Islet of Langerhans (tissue), 1 donor: ENCODE measurements at regions not wholly inside any gene's neighbourhood (a gene's known extent, or its start where the extent isn't known, plus 50 kb on each side); places are given as distances from the start of the nearest gene placed in this dataset.
A peak's percentile ranks its signal among the peaks of the same experiment; 100 is the strongest.
"Not testable (repeated sequence)": the region's sequence is repeated elsewhere in the genome, so short reads cannot be mapped to it uniquely, and the experiment has no call there.

Experiments
- FAIRE-seq: peaks from one replicate; lab custom pipeline; 2011; peaks lifted over from hg19 to GRCh38; lab: Jason Lieb, UNC

DNA sequence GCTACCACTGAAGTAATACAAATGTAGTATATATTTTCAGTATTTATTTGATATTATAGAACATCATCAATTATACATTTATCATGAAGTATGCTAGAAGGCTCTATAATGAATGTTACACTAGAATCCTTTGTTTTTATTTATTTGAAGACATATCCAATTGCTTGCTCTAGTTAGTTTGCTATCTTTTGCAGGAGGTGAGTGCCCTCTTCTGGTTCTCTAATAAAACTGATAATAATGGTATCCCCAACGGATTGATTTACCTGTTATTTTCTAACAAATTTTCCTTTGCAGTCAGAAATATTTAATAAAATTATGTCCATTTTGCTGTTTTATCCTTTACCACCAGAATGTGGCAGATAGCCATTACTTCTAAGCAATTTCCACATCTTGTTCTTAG, 274.3 kb upstream of the TACR3 start:
- FAIRE-seq, result peak; percentile 41

DNA sequence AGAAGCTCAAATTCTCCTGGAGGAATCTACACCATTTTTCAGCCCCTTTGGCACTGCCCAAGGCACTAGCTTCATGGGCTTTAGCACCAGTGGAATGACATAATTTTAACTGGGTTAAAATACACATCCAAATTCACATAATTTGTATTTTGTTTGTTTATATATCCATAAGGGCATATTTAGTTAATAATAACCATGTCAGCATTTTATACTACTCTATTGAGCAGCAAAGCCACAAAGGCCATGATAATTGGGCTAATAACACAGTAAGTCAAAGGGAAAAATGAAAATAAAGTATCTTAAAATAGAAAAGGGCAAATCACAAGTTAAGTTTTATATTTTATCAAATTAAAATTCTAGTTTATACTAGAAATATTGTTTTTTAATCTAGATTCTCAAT, 262.7 kb upstream of the TACR3 start:
- no peak for FAIRE-seq

DNA sequence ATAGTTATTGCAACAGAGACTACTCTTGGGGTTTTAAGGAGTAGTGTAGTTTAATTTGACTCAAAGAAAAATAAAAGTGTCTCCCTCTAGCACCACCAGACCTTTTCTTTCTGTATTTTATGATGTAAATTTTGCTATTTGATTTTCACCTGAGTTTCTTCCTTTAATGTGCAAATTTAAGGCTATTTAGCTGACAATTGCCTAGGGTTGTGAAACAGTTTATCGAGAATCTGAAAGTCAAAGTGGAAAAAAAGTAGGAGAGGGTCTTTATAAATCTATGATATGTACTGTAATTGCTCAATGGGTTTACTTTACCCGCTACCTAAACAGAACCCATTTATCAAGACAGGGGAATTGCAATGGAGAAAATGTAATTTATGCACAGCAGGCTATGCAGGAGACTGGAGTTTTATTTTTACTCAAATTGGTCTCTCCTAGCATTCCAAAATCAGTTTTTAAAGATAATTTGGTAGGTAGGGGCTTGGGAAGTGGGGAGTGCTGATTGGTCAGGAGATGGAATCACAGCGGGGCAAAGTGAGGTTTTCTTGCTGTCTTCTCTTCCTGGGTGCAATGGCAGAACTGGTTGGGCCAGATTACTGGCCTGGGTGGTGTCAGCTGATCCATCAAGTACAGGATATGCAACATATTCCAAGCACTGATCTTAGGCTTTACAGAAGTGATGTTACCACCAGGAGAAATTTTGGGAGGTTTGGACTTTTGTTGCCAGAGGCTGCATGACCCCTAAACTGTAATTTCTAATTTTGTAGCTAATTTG, 228.6 kb upstream of the TACR3 start:
- FAIRE-seq, result no peak

DNA sequence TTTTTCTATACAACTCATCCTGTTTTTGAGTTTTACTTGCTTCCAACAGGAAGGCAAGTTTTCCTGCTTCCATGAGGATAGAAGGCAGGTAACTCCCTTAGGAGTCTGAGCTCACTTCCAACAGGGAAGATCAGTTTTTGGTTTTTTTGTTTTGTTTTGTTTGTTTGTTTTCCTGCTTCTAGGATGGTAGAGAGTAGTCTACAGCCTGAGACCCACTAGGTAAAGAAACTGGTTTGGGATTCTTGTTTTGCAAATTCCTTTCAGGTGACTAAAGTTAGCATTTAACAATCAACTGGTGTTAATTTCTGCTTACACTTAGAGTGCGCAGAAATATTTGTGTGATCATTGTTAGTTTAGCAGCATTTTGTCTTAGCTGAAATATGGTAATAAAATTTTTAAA, 227.8 kb upstream of the TACR3 start:
- no peak for FAIRE-seq

DNA sequence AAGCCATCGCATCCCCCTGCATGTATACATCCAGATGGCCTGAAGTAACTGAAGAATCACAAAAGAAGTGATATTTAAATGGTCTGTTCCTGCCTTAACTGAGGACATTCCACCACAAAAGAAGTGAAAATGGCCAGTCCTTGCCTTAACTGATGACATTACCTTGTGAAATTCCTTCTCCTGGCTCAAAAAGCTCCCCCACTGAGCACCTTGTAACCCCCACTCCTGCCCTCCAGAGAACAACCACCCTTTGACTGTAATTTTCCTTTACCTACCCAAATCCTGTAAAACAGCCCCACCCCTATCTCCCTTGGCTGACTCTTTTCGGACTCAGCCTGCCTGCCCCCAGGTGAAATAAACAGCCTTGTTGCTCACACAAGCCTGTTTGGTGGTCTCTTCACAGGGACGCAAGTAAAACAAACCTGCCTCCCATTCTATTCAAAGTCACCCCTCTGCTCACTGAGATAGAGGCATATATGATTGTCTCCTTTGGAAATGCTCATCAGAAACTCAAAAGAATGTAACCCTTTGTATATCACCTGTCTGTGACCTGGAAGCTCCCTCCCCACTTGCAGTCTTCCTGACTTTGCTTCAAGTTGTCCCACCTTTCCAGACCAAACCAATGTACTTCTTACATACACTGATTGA, 227.0 kb upstream of the TACR3 start:
- FAIRE-seq, result not testable (repeated sequence)

DNA sequence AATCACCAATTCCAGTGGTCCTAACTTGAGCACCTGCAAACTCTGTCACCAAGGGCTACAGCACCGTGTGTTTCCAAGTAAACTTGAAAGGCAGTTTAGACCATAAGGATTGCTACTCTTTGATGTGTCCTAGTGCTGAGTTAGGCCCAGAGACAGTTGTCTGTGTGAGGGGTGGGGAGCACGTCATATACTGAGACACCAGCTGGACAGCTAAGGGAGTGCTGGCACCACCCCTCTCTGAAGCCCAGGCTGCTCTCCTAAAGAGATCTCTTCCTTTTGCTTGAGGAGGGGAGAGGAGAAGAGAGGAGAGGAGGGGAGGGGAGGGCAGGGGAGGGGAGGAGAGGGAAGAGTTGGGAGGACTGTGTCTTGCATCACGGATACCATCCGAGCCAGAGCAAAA, 218.7 kb upstream of the TACR3 start:
- FAIRE-seq, result no peak

DNA sequence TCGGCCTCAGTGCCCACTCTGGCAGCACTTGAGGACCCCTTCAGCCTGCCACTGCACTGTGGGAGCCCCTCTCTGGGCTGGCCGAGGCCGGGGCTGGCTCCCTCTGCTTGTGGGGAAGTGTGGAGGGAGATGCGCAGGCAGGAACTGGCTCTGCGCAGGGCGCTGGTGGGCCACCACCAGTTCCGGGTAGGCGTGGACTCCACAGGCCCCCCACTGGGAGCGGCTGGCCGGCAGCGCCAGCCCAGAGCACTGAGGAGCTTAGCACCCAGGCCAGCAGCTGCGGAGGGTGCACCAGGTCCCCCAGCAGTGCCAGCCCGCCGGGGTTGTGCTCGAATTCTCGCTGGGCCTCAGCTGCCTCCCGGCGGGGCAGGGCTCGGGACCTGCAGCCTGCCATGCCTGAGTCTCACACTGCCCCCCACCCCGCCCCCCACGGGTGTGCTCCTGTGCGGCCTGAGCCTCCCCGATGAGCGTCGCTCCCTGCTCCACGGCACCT, 216.9 kb upstream of the TACR3 start:
- FAIRE-seq, result no peak

DNA sequence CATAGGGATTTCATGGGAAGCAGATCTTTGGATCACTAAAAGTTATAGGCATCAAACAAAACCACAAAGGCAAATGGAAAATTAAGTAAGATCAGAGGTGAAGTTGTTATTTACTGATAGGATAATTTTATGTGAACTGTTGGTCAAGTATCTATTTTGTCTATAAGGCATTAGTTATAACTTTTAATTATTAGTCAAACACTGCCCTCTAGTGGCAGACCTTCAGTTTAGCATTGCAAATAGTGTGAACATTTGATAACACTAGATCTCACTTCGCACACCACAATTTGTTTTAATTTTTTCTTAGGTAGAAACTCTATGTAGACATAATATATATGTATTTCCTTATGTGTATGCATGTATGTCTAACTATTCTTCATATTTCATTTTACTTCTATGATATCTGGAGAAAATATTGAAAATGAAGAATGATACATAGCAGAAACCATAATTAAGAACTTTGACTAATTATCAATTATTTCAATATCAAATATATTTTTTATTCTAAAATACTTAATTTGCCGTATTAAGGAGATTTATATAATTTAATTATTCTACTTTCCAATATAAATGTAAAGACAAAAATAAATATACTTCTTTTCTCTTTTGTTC, 214.5 kb upstream of the TACR3 start:
- peak; percentile 99 for FAIRE-seq

DNA sequence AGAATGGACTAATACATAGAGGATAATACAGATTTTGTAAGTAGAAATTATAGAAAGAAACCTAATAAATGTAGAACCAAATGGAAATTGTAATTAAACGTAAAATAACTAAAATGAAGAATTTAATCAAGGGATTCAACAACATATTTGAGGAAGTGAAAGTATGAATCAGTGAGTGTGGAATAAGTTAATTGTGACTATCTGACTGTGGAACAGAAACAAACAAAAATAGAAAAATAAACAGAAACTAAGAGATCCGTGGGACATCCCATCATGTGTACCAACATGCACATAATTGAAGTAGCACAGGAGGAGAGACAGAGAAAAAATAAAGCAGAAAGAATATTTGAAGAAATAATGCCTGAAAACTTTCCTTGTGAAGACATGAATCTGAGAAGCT, 208.6 kb upstream of the TACR3 start:
- no peak for FAIRE-seq

DNA sequence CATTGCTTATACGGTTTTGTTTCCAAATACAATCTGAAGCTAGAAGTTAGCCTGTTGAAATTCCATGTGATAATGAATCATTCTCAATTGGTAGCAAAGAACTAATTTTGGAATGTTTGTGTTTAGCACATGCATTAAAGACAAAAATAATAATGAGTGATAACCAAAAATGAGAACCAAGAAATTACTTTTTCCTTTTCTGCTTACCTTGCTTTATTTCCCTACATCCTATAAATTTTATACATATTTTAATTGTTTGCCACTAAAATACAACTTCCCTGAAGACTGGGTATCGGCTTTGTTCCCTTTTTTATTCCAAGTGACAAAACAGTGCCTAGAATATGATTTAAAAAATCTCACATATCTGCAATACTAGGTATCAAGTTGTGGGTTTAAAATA, 203.8 kb upstream of the TACR3 start:
- FAIRE-seq, result no peak

DNA sequence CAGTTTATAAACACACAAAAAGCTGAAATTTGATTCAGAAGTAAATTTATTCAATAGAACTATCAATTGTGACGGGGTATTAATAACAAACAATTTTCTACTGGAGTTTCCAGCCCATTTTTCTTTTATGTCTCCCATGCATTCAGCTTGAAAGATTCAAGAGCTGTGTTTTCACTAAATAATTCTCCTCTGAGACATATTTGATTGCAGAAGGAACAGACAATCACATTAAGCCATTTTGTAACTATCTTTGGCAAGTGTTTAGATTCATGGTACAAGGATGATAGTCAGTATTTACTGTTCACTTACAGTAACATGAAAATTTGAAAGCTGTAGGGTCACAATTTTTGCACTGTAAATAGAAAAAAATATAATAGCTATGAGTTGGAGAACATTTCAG, 198.4 kb upstream of the TACR3 start:
- FAIRE-seq, result no peak

DNA sequence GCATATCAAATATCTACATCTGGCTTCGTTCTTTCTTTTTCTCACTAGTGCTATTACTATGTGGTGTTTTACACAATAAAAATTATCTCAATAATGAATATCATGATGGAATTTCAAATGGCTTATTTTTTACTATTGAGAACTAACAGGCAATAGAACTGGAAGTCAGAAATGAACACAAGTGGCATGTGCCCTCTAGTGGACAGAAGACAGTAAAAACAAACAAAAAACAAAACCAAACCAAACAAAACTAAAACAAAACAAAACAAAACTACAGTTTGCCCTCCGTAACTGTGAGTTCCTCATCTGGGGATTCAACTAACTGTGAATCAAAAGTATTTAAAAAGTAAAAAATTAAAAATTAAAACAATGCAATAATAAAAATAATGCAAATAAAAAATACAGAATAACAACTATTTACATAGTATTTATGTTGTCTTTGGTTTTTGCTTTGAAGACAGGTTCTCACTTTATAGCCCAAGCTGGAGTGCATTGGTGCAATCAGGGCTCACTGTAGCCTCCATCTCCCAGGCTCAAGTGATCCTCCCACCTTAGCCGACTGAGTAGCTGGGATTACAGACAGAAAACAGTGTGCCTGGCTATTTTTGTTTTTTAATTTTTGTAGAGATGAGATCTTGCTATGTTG, 195.6 kb upstream of the TACR3 start:
- FAIRE-seq, result peak; percentile 88

DNA sequence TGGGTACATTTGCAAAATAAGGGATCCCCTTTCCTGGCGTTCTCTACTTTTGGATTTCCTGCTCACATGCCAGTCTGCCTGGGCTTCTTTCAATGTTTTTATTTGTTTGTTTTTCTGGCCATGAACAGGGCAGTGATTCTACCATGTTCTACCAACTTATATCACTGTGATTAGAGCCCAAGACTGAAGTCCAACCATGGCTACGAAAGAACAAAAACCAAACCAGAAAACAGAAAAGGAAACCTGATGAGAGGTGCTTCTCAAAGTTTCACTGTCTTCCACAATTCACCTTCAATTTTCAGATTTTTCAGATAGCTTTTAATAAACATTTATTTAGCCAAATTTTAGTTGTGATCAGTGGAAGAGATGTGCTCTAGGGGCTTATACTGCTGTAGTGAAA, 187.6 kb upstream of the TACR3 start:
- no peak for FAIRE-seq

DNA sequence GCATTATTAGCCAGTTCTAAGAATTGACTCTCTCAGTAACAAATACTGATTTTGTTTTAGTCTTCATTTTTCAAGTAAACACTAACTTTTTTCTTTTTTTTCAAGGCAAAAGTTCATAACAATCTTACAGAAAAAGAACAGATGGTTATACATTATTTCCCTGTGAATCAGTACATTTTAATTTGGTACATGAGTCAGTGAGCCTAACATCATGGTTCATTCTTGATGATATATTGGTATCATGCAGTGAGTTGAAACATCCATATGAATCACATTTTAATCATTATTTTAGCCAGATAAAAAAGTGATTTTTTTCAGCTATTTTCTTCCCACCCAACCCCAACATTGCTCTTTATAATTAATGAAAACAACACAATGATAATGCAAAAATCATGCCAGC, 184.3 kb upstream of the TACR3 start:
- FAIRE-seq, result no peak

DNA sequence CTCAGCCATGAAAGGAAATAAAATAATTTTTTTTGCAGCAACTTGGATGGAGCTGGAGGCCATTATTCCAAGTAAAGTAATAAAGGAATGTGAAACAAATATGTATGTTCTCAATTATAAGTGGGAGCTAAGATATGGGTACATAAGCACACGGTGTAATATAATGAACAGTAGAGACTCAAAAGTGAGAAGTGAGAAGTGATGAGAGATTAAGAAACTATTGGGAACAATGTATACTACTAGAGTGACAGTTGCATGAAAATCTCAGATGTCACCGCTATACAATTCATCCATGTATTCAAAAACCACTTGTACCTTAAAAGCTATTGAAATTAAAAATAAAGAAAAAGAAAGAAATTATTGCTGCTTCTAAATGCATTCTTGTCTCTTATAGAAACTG, 182.9 kb upstream of the TACR3 start:
- FAIRE-seq, result no peak

DNA sequence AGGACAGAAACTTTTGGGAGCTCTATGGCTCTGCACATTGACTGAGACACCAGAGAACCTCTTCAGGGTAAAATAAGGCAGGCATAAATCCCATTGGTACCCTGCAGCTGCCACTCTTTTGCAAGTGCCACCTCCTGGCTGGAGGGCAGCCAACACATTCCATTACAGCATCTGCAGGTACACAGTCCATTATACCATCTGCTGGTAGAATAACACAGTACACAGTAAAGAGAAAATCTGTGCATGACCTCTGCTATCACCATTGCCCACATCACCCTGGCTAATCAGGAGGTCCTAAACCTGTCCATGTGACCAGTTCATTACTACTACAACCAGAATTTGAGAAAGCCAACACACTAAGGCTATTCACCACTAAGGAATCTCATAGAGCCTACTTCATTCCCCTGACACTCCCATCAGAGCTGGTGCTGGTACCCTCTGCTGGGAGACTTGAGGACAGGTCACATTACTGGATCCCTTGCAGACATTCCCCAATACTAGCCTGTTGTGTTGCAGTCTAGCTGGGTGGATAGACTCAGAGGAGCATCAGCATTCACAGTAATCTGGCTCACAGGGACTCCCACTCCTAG, 176.2 kb upstream of the TACR3 start:
- FAIRE-seq, result no peak

DNA sequence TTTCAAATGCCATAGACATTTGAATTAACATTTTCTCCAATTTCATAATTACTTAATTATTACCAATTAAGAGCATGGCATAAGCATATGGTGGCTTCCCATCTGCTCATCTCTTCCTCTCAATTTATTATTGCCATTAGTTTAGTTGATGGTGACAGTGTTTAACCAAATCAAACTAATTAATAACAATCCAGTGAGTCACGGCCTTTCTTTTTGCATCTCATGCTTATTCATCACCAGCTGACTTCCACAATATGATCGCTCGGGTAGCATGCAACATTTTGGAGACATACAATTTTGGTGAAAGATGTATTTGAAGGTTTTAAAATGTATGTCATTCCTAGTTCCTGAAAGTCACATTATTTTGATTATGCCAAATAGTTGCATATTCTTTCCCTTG, 172.8 kb upstream of the TACR3 start:
- no peak for FAIRE-seq

DNA sequence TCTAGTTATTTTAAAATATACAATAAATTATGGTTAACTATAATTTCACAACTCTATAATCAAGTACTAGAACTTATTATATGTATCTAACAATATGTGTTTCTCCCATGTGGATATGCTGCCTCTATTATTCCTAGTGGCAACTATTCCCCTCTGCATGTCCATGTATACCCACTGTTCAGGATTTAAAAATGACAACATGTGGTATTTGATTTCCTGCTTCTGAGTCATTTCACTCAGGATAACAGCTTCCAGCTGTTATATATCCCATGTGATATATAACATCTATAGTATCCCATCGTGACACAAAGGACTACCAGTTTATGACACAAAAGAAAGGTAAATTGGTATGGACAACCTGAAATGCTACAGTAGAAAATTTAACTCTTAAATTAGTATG, 167.4 kb upstream of the TACR3 start:
- FAIRE-seq, result no peak

DNA sequence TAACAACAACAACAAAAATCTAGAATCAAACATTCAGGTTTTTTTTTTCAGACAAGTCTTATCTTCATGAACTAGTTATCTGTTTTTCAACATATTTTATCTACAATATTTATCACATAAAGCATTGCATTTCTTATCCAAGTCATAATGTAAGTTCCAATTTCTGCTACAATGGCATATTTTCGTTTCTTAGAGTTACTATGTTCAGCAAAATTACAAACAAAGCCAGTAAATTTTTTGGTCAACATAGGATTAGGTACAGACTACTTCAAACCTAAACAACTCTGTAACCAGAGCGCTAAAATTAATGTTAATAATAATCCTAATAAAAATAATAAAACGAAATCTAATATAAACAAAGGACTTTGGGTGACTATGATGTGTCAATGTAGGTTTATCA, 165.4 kb upstream of the TACR3 start:
- FAIRE-seq, result no peak

DNA sequence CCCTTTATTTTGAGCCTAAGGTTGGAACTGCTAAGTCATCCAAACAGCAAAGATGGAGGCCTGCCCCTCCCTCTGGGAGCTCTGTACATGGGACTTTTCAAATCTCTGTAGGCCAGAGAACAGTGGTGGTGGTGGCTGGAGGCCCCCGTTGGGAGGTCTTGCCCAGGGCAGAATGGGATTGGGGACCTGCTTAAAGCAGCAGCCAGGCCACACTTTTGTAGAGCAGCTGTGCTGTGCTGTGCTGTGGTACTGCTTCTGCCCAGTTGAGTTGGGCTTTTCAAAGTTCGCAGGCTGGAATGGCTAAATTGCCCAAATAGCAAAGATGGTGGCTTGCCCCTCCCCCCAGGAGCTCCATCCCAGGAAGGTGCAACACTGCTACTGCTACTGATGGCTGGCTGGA, 147.5 kb upstream of the TACR3 start:
- FAIRE-seq, result no peak

DNA sequence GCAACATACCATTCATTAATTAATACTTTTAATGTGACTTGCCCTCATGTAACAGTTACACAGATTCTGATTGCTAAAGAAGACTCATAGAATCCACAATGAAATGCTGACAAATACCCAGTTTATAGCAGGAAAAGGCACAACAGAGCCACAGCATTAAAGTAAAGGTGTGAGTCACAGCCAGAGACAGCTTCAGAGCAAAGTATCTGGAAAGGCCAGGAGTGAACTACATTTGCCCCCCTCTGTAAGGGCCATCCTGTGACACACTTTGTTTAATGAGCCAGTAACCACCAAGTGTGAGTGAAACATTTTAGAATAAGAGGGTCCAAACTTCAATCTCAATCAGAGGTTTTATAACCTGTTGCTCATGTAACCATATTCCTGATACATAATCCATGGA, 133.8 kb upstream of the TACR3 start:
- no peak for FAIRE-seq

DNA sequence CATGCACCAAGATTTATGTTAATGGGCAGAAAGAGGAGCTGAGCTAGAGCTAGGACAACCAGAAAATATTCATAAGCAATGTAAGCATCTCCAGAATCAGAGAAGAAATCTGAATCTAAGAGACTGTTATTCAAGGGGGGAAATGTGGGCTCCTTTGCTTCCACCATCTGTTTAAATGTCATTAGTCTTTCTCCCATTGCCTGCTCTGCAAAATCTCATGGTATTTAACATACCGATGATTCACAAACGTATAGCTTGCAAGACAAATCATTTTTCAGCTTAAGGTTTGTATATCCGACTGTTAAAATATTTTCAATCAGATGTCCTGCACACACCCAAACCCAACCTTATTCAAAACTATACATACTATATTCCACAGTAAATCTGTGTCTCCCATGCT, 133.4 kb upstream of the TACR3 start:
- FAIRE-seq, result no peak

DNA sequence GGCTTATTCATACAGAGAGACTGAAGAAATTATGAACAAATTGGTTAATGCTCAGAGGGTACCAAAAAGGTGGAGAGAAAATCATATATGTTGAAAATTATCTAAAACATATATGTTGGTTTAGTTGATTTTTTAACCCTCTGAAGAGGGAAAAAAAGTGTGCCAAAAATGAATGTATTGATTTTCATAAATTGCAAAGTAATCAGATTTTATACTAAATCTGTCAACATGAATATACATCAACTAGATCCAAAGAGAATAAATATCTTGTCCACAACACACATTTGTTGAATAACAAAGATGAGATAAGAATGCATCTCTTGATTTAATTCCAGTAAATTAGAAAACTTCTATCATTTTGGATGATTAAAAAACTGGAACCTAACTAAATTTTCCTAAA, 125.3 kb upstream of the TACR3 start:
- no peak for FAIRE-seq
